RPMI7951 (cell line): ENCODE measurements at regions not wholly inside any gene's neighbourhood (a gene's known extent, or its start where the extent isn't known, plus 50 kb on each side); places are given as distances from the start of the nearest gene placed in this dataset.
A peak's percentile ranks its signal among the peaks of the same experiment; 100 is the strongest.

Experiments used
- DNase-seq: peaks from one replicate; pipeline ENCODE4 v3.0.0-alpha.2; 2012; ENCODE audit warnings: low read depth

DNA sequence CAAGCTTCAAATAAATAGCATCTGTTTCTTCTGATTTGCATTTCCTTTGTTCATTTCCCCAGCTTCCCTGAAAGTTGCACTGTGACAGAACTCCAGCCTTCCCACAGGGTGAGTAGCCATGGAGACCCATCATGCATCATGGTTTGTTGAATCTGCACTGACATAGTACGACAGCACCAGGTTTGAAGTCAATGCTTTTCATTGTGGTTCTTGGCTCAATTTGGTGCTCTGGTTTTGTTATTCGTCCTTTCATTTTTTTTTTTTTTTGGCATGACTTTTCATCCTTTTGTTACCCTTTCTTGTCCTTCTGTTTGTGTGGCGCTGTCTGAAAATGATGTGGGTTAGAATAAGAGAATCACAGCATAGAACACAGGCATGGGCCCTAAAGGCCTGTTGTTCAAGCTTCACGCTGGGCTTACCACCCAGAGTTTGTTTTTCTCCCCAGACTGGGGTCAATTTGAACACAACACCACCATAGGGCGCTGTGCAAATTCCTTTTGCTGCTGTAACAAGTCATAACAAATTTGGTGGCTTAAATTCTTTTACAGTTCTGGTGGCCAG, 206.2 kb upstream of the CDH10 start:
- no peak for DNase-seq

DNA sequence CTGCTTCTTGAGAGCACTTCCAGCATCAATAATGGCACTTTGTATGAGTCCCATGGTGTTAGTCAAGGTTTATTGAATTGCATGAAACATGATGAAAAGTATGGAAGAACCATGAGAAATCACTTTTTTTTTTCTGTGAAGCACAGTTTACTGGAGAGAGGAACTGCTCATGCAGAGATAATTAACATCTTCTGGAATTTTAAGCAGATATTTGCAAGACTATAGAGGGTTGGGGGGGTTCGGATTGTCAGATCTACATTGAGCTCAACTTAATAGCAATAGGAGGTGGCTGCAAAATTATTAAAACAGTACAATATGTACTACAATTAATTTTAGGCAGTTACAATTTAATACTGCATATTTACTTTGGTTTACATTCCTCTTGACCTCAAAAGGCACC, 204.4 kb upstream of the CDH10 start:
- DNase-seq = no peak

DNA sequence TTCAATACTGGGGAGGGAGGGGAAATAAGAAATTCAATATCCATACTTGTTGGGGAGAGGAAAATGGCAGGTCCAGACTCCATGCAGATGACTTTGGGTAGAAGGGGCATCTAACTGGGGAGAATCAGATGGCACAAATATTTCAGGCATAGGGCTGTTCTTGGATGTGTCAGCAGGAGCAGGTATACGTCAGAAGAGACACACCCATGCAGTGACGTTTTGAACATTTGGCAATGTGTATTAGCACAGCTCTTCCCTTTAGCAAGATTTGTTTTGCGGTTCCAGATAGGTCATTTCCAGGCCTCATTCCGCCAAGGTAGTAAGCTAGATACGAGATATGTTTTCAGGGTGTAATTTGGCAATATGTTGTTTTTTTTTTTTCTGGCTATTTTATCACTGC, 187.2 kb upstream of the CDH10 start:
- DNase-seq = no peak

DNA sequence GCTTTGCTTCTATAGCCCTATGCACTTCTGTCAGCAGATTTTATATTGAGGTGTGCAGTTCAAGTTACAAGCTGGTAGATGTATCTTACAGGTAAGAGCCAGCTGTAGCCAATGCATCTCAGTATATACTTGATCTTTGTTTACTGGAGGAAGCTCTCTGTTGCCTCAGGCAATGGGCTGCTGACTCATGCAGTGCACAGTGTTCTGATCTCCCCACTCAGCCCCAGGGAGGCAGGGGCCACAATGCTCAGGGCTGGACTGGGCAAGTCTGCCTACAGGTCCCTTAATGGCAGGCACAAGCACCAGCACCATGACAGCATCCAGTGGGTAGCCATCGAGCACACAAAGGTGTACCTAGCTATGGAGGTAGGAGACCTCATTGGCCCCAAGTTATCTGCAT, 178.8 kb upstream of the CDH10 start:
- DNase-seq = no peak

GRCh38 chr5:24819841-24820240, 175.1 kb upstream of the CDH10 start:
- DNase-seq = no peak

GRCh38 chr5:24817966-24818365, 173.2 kb upstream of the CDH10 start:
- no peak for DNase-seq

- DNase-seq = no peak
Measured at GRCh38 chr5:24816206-24816605, 171.4 kb upstream of the CDH10 start.

DNA sequence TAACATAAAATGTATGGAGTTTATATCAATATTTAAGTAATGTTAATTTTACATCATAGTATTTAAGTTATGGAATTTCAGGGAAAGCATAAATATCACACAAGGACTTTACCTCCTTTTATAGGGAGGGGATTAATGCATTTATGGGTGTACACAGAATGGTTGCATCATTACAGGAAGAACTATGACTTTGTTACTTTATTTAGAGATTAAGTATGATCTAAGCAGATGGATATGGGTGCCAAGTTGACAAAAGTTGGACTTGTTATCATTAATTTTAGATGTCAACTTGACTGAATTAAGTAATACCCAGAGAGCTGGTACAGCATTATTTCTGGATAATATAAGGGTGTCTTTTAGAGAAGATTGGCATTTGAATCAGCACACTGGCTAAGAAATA, 160.5 kb upstream of the CDH10 start:
- DNase-seq = no peak

DNA sequence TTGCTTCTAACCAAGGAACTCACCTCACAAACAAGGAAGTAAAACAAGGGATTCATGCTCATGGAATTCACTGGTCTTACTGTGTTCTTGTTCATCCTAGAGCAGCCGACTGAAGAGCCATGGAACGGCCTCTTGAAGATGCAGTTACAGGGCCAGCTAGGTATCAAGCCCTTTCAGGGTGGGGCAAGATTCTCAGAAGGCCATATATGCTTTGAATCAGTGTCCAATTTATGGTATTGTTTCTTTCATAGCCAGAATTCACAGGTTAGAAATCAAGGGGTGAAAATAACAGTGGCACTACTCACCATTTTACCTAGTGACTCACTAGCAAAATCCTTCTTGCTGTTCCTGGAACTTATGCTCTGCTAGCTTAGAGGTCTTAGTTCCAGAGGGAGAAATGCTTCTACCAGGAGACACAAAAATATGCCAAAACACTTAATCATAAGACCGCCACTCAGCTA, 159.5 kb upstream of the CDH10 start:
- DNase-seq = no peak

DNA sequence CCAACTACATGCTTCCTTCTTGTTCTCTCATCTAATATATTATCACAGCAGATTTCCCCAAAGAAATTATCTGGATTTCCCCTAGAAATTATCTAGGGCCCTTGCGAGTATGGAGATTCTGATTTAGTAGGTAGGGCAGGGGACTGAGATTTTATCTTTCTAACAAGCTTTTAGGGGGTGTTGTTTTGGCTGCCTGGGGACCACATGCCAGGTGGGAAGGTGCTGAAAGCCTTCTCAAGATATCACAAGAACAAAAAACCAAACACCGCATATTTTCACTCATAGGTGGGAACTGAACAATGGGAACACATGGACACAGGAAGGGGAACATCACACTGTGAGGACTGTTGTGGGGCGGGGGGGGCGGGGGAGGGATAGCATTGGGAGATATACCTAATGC, 146.5 kb upstream of the CDH10 start:
- no peak for DNase-seq

DNA sequence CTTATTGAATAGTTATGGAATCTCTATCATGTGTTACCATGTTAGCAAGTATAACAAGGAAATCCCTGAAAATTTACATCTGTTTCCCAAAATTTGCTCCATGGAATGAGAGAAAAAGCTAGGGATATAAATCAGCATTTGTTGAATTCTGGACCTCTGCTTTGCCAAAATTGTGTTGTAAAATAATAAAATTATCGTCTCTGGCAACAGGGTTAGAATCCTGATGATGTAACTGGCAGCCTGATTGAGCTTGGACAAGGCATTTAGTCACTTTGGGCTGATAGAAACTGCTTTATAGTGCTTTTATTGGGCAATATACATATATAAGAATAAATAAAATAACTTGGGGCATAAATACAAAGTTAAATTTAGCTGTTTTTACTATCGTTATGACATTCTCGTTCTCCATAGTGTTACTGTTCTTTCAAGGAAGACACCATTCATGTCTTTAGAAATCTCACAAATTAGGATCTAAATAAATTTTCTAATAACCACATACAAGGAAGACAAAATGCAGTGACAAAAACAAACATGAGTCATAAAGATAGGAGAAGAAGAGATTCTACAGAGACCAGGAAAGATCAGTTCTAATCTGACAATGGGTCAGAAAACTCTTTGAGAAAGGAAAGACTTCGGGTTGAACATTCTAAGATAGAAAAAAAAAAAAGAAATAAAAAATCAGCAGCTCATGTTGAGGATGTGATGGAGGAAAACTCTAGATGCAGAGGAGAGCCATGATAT, 145.0 kb upstream of the CDH10 start:
- no peak for DNase-seq

- peak; percentile 11 for DNase-seq
Measured at GRCh38 chr5:24788829-24789514, 144.2 kb upstream of the CDH10 start.

DNA sequence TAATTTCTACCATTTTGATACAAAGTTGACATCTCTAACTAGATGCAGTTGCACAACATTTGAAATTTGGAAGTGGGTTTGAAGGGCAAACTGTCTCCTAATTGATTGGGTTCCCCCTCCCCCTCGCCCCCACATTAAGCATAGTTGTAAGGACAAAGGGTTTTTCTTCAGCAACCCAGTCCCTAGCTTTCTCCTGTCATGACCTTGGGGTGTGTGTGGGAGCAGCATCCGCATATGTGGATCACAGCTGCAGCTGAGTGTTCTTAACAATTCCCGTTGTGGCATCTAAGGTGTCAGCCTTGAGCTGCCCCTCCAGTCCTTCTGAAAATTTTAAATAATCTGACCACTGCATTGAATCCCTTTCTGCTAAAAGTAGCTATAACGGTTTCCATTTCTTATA, 141.3 kb upstream of the CDH10 start:
- DNase-seq = no peak

DNA sequence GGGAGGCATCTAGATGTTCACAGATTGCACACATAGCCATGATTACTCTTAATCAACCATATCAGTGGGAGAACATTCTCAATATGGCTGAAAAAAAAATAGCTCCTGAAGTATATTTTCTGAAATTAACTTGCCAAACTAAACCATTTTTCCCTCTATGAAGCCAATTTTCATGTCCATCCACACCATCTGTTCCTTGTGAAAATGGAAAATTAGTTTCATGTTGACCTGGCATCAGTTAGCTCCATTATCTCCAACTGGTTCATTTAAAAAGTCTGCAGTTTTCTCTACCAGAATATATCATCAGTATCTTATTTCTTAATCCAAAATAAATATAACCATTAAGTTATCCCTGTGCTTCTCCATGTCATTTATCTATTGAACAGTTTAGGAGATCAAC, 138.8 kb upstream of the CDH10 start:
- DNase-seq = no peak

- DNase-seq = no peak
Measured at GRCh38 chr5:24777392-24777791, 132.6 kb upstream of the CDH10 start.

GRCh38 chr5:24773261-24773660, 128.5 kb upstream of the CDH10 start:
- DNase-seq = no peak

GRCh38 chr5:24767086-24767485, 122.3 kb upstream of the CDH10 start:
- no peak for DNase-seq

GRCh38 chr5:24765219-24765618, 120.4 kb upstream of the CDH10 start:
- DNase-seq = no peak

- DNase-seq = no peak
Measured at GRCh38 chr5:24750355-24750754, 105.6 kb upstream of the CDH10 start.

GRCh38 chr5:24749701-24750100, 104.9 kb upstream of the CDH10 start:
- DNase-seq = no peak

- no peak for DNase-seq
Measured at GRCh38 chr5:24747327-24747726, 102.5 kb upstream of the CDH10 start.

- DNase-seq = no peak
Measured at GRCh38 chr5:24742334-24742733, 97.6 kb upstream of the CDH10 start.

GRCh38 chr5:24737163-24737562, 92.4 kb upstream of the CDH10 start:
- no peak for DNase-seq
